ENCODE measurements at regions not wholly inside any gene's neighbourhood (a gene's known extent, or its start where the extent isn't known, plus 50 kb on each side); places are given as distances from the start of the nearest gene placed in this dataset.
A peak's percentile ranks its signal among the peaks of the same experiment; 100 is the strongest.

DNA sequence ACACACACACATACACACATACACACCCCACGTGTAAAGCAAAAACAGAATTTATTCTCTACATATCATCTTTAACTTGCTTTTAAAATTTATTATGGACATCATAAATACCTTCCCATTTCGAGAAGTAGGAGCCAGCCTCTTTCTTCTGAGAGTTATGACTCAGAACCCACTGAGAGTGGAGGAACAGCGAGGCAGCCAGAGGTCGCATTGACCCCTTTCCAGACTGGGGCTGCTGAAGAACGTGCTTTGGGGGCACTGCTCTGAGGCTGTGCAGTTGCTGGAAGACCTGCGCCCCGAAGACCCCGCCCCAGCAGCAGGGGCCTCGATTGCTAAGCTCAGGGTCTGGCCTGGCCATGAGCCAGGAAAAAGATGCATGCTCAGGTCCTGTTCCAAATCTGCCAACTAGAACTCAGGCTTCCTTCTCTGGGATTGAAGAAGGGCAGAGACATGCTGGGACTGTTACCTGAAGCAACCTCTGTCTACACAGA lies 133.8 kb upstream of the TWIST2 start:
- Histone ChIP-seq H3K9me2 (no peaks in the 10 kb centered on the region), H3K4me2 (no peak overlapping the region), H4K20me1 (ENCODE audit: insufficient read depth) (no peaks in the 10 kb centered on the region), H3K79me2 (ENCODE audit: insufficient read depth) (no peaks in the 10 kb centered on the region), H3K9me3 (no peaks in the 10 kb centered on the region), H3K27me3 (ENCODE audit: insufficient read depth) (no peaks in the 10 kb centered on the region), H3K36me3 (replicated peaks in 1 of 2; ENCODE audit: control insufficient read depth in 1 of 2, insufficient read depth in 2 of 2, low read length in 1 of 2) (no peaks in the 10 kb centered on the region), H3K9ac (no peak overlapping the region), H3F3A (replicated peaks; ENCODE audit: insufficient read depth) (no peaks in the 10 kb centered on the region), H2AFZ (ENCODE audit: low read depth) (no peak overlapping the region), H3K4me3 (ENCODE audit: low read depth in 2 of 2, low read length in 1 of 2) (no peak overlapping the region), H3K27ac (ENCODE audit: low read depth in 2 of 2, low read length in 1 of 2) (no peak overlapping the region), H3K4me1 (ENCODE audit: control insufficient read depth in 1 of 2, insufficient read depth in 2 of 2, low read depth in 1 of 2, low read length in 1 of 2) (no peaks in the 10 kb centered on the region)
- no peak for DNase-seq
- ChIA-PET CTCF (no interaction called here), POLR2A (no interaction called here)
- TF ChIP-seq FOSL2 (IDR thresholded peaks at IDR 0.05; ENCODE audit: borderline replicate concordance, low read depth), result no peak
- TF ChIP-seq NFIC (IDR thresholded peaks at IDR 0.05; ENCODE audit: borderline replicate concordance), result 0 out of 2 replicates have a peak, but pooled peaks have one; percentile 9
- 80% methylated on average over 9 of the region's 9 CpGs for WGBS (ENCODE audit: low lambda C conversion rate)

DNA sequence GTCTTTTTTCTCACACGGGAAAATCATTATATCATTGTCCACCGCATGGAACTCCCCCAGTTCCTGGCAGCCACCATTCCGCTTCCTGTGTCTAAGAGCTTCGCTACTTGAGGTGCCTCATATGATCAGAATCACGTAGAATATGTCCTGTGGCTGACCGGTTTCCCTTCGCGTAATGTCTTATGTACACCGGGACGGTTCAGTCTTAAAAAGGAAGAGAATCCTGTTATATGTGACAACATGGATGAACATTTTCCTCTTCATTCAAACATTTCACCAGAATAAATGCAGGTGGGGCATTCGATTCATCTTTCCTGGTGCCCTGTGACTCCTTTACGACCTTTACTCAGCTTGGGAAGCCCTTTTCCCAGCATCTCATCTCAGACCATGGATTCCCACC lies 131.7 kb upstream of the TWIST2 start:
- no peaks in the 10 kb centered on the region for H3K27me3 ChIP-seq (ENCODE audit: insufficient read depth)
- ChIA-PET CTCF (no interaction called here), POLR2A (no interaction called here)
- no peaks in the 10 kb centered on the region for H3K4me1 ChIP-seq (ENCODE audit: control insufficient read depth in 1 of 2, insufficient read depth in 2 of 2, low read depth in 1 of 2, low read length in 1 of 2)
- DNase-seq, result no peak
- H3K36me3 ChIP-seq (replicated peaks in 1 of 2; ENCODE audit: control insufficient read depth in 1 of 2, insufficient read depth in 2 of 2, low read length in 1 of 2), result no peaks in the 10 kb centered on the region
- H3F3A ChIP-seq (replicated peaks; ENCODE audit: insufficient read depth), result no peaks in the 10 kb centered on the region
- no peak overlapping the region for H3K4me3 ChIP-seq (ENCODE audit: low read depth in 2 of 2, low read length in 1 of 2)
- 82% methylated on average over 12 of the region's 12 CpGs for WGBS (ENCODE audit: low lambda C conversion rate)
- H3K9me3 ChIP-seq, result no peaks in the 10 kb centered on the region
- H2AFZ ChIP-seq (ENCODE audit: low read depth), result no peak overlapping the region
- H3K4me2 ChIP-seq, result no peak overlapping the region
- TF ChIP-seq RFX5 (IDR thresholded peaks at IDR 0.05; ENCODE audit: low read length) (no peak), EZH2phosphoT487 (IDR thresholded peaks at IDR 0.05; ENCODE audit: borderline replicate concordance, low read depth) (no peak), RXRA (IDR thresholded peaks at IDR 0.05; ENCODE audit: borderline replicate concordance, low read depth) (no peak), FOXM1 (IDR thresholded peaks at IDR 0.05; ENCODE audit: low read depth) (no peak), TAF1 (IDR thresholded peaks at IDR 0.05; ENCODE audit: borderline replicate concordance, low read depth, low read length) (no peak), JUND (IDR thresholded peaks at IDR 0.05) (no peak), SIN3A (IDR thresholded peaks at IDR 0.05; ENCODE audit: borderline replicate concordance, low read depth, low read length) (no peak)
- TF ChIP-seq, protein P1, sequence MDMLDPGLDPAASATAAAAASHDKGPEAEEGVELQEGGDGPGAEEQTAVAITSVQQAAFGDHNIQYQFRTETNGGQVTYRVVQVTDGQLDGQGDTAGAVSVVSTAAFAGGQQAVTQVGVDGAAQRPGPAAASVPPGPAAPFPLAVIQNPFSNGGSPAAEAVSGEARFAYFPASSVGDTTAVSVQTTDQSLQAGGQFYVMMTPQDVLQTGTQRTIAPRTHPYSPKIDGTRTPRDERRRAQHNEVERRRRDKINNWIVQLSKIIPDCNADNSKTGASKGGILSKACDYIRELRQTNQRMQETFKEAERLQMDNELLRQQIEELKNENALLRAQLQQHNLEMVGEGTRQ (IDR thresholded peaks at IDR 0.05; ENCODE audit: borderline replicate concordance, low read depth, low read length), result no peak
- TF ChIP-seq, protein P2, sequence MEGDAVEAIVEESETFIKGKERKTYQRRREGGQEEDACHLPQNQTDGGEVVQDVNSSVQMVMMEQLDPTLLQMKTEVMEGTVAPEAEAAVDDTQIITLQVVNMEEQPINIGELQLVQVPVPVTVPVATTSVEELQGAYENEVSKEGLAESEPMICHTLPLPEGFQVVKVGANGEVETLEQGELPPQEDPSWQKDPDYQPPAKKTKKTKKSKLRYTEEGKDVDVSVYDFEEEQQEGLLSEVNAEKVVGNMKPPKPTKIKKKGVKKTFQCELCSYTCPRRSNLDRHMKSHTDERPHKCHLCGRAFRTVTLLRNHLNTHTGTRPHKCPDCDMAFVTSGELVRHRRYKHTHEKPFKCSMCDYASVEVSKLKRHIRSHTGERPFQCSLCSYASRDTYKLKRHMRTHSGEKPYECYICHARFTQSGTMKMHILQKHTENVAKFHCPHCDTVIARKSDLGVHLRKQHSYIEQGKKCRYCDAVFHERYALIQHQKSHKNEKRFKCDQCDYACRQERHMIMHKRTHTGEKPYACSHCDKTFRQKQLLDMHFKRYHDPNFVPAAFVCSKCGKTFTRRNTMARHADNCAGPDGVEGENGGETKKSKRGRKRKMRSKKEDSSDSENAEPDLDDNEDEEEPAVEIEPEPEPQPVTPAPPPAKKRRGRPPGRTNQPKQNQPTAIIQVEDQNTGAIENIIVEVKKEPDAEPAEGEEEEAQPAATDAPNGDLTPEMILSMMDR (IDR thresholded peaks at IDR 0.05), result no peak
- H3K9me2 ChIP-seq, result no peaks in the 10 kb centered on the region
- no peak overlapping the region for H3K27ac ChIP-seq (ENCODE audit: low read depth in 2 of 2, low read length in 1 of 2)
- H3K9ac ChIP-seq, result no peak overlapping the region
- H4K20me1 ChIP-seq (ENCODE audit: insufficient read depth), result no peaks in the 10 kb centered on the region
- H3K79me2 ChIP-seq (ENCODE audit: insufficient read depth), result no peaks in the 10 kb centered on the region

Data from SK-N-SH (cell line).